GM23248 (cell line): ENCODE measurements at regions not wholly inside any gene's neighbourhood (a gene's known extent, or its start where the extent isn't known, plus 50 kb on each side); places are given as distances from the start of the nearest gene placed in this dataset.

Experiments
- EZH2 ChIP-seq: fragments of 200-600 bp; sonication (generic); IDR thresholded peaks from 2 replicates; pipeline ENCODE4 v1.6.1; 2018; ENCODE audit warnings: antibody characterized with exemption, mild to moderate bottlenecking; ENCODE audit not compliant: insufficient read depth, poor library complexity, severe bottlenecking
- EZH2phosphoT487 ChIP-seq: fragments of 200-600 bp; sonication (generic); IDR thresholded peaks from 2 replicates; pipeline ENCODE4 v1.6.1; 2018; ENCODE audit warnings: antibody characterized with exemption, moderate library complexity, mild to moderate bottlenecking, low read depth; ENCODE audit not compliant: insufficient read depth

DNA sequence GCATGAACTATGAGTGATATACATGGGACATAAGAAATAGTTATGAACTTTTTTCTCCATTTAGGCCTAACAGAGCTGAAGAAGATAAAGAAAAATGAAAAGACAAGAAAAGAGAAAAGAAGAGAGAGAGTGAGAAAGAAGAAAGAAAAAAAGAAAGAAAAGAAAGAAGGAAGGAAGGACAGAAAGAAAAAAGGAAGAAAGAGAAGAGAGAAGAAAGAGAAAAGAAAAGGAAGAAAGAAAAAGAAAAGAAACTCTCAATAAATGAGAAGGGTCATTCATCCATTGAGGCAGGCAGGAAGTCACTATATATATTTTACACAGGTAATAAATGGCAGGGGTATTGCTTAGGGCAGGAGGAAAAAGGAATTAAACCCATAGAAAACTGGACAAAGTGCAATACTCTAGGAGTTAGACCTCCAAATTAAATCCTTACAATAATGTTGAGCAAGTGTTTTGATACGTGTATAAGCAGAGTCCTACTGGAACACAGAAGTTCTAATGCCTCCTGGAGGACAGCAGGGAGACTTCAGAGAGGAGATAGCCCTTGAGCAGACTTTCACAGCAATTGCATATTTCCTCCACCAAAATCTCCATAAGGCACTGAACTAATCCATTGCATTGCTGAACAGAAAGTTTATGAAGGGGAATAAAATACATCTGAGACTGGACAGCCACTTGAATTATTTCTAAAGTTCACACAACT is 86.4 kb upstream of the TENT5A start:
- no peak for TF ChIP-seq EZH2
- no peak for TF ChIP-seq EZH2phosphoT487
